ENCODE measurements at regions not wholly inside any gene's neighbourhood (a gene's known extent, or its start where the extent isn't known, plus 50 kb on each side); places are given as distances from the start of the nearest gene placed in this dataset.

GRCh38 chr18:73660931-73661856, 486.4 kb downstream of the FBXO15 start:
- no peak overlapping the region for H3K4me3 Mint-ChIP-seq (ENCODE audit: low read depth, unreplicated experiment)
- H3K4me1 Mint-ChIP-seq (ENCODE audit: low read depth, unreplicated experiment) = no peaks in the 10 kb centered on the region
- no peaks in the 10 kb centered on the region for H3K27me3 Mint-ChIP-seq (ENCODE audit: unreplicated experiment)
- no TSS peak for BruUV-seq (replicated peaks)
- TF ChIP-seq CTCF (IDR thresholded peaks at IDR 0.05; ENCODE audit: unreplicated experiment) = no peak
- no peak for DNase-seq
- no peaks in the 10 kb centered on the region for H3K36me3 Mint-ChIP-seq (ENCODE audit: insufficient read depth, unreplicated experiment)
- intact Hi-C loops (cut with micrococcal nuclease; ENCODE audit: unreplicated experiment) = no loop called here
- H3K27ac Mint-ChIP-seq (ENCODE audit: unreplicated experiment) = no peak overlapping the region
- CTCF ChIA-PET = no interaction called here
- H3K9me3 Mint-ChIP-seq (ENCODE audit: low read depth, unreplicated experiment) = no peaks in the 10 kb centered on the region

GRCh38 chr18:73656691-73657090, 490.9 kb downstream of the FBXO15 start:
- intact Hi-C loops (cut with micrococcal nuclease; ENCODE audit: unreplicated experiment) = loop anchor here (10.0 kb wide), 1 partner anchor 58 kb away; no protein-coding TSS in a partner anchor
- TF ChIP-seq CTCF (IDR thresholded peaks at IDR 0.05; ENCODE audit: unreplicated experiment) = no peak
- H3K36me3 Mint-ChIP-seq (ENCODE audit: insufficient read depth, unreplicated experiment) = no peaks in the 10 kb centered on the region
- no peak for DNase-seq
- no peak overlapping the region for H3K4me3 Mint-ChIP-seq (ENCODE audit: low read depth, unreplicated experiment)
- H3K9me3 Mint-ChIP-seq (ENCODE audit: low read depth, unreplicated experiment) = no peaks in the 10 kb centered on the region
- H3K27ac Mint-ChIP-seq (ENCODE audit: unreplicated experiment) = no peak overlapping the region
- H3K27me3 Mint-ChIP-seq (ENCODE audit: unreplicated experiment) = no peaks in the 10 kb centered on the region
- H3K4me1 Mint-ChIP-seq (ENCODE audit: low read depth, unreplicated experiment) = no peaks in the 10 kb centered on the region
- CTCF ChIA-PET = no interaction called here
- BruUV-seq (replicated peaks) = no TSS peak

- Mint-ChIP-seq H3K27ac (ENCODE audit: unreplicated experiment) (no peak overlapping the region), H3K27me3 (ENCODE audit: unreplicated experiment) (no peaks in the 10 kb centered on the region), H3K4me3 (ENCODE audit: low read depth, unreplicated experiment) (no peak overlapping the region), H3K36me3 (ENCODE audit: insufficient read depth, unreplicated experiment) (no peaks in the 10 kb centered on the region), H3K9me3 (ENCODE audit: low read depth, unreplicated experiment) (no peaks in the 10 kb centered on the region), H3K4me1 (ENCODE audit: low read depth, unreplicated experiment) (no peaks in the 10 kb centered on the region)
- TF ChIP-seq CTCF (IDR thresholded peaks at IDR 0.05; ENCODE audit: unreplicated experiment) = no peak
- CTCF ChIA-PET = no interaction called here
- no peak for DNase-seq
- intact Hi-C loops (cut with micrococcal nuclease; ENCODE audit: unreplicated experiment) = loop anchor here (10.0 kb wide), 1 partner anchor 61 kb away; no protein-coding TSS in a partner anchor
- no TSS peak for BruUV-seq (replicated peaks)
Observed at GRCh38 chr18:73653827-73654226, 493.8 kb downstream of the FBXO15 start.

GRCh38 chr18:73653251-73653650, 494.4 kb downstream of the FBXO15 start:
- no peak for DNase-seq
- no peak overlapping the region for H3K27ac Mint-ChIP-seq (ENCODE audit: unreplicated experiment)
- intact Hi-C loops (cut with micrococcal nuclease; ENCODE audit: unreplicated experiment) = loop anchor here (10.0 kb wide), 1 partner anchor 62 kb away; no protein-coding TSS in a partner anchor

More at GRCh38 chr18:73653251-73653650, 494.4 kb downstream of the FBXO15 start:
- BruUV-seq (replicated peaks) = no TSS peak
- H3K4me1 Mint-ChIP-seq (ENCODE audit: low read depth, unreplicated experiment) = no peaks in the 10 kb centered on the region
- no peak overlapping the region for H3K4me3 Mint-ChIP-seq (ENCODE audit: low read depth, unreplicated experiment)
- H3K27me3 Mint-ChIP-seq (ENCODE audit: unreplicated experiment) = no peaks in the 10 kb centered on the region
- no peaks in the 10 kb centered on the region for H3K9me3 Mint-ChIP-seq (ENCODE audit: low read depth, unreplicated experiment)
- CTCF ChIA-PET = no interaction called here
- no peak for TF ChIP-seq CTCF (IDR thresholded peaks at IDR 0.05; ENCODE audit: unreplicated experiment)
- H3K36me3 Mint-ChIP-seq (ENCODE audit: insufficient read depth, unreplicated experiment) = no peaks in the 10 kb centered on the region

Data from Calu3 (cell line).